ENCODE measurements at regions not wholly inside any gene's neighbourhood (a gene's known extent, or its start where the extent isn't known, plus 50 kb on each side); places are given as distances from the start of the nearest gene placed in this dataset.

DNA sequence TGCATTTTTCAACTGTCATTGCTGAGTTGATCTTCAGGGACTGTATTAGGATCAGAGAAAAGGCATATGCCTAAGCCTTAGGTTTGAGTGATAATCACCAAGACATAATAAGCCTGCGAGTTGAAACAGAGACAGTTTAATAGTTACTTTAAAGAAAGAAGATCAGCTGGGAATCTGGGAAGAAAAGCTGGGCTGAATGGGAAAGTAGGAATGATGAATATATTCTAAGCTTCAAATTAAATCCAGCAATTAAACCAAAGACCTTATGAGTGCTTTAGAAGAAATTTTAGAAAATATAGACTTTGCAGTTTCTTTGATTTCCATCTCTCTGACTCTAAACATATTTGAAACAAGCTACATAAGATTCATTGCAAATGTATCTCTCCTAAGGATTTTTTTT is 222.3 kb downstream of the ENC1 start:
- H3K27ac ChIP-seq: no peak overlapping the region
- H3K36me3 ChIP-seq (ENCODE audit: low read depth, missing control alignments): no peaks in the 10 kb centered on the region
- intact Hi-C loops (cut with DNase I; ENCODE audit: low total_unique reads): no loop called here
- 91 to 94% methylated on average over 1 of the region's 1 CpG for WGBS, 2 donors
- no peaks in the 10 kb centered on the region for H3K9me3 ChIP-seq
- H3K27me3 ChIP-seq: no peaks in the 10 kb centered on the region
- peaks cover 6% of the 10 kb centered on the region for H3K4me1 ChIP-seq
- no peak for DNase-seq
- no peak overlapping the region for H3K4me3 ChIP-seq
- TF ChIP-seq, protein P1, sequence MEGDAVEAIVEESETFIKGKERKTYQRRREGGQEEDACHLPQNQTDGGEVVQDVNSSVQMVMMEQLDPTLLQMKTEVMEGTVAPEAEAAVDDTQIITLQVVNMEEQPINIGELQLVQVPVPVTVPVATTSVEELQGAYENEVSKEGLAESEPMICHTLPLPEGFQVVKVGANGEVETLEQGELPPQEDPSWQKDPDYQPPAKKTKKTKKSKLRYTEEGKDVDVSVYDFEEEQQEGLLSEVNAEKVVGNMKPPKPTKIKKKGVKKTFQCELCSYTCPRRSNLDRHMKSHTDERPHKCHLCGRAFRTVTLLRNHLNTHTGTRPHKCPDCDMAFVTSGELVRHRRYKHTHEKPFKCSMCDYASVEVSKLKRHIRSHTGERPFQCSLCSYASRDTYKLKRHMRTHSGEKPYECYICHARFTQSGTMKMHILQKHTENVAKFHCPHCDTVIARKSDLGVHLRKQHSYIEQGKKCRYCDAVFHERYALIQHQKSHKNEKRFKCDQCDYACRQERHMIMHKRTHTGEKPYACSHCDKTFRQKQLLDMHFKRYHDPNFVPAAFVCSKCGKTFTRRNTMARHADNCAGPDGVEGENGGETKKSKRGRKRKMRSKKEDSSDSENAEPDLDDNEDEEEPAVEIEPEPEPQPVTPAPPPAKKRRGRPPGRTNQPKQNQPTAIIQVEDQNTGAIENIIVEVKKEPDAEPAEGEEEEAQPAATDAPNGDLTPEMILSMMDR (IDR thresholded peaks at IDR 0.05): no peak
- TF ChIP-seq POLR2A (IDR thresholded peaks at IDR 0.05): no peak

DNA sequence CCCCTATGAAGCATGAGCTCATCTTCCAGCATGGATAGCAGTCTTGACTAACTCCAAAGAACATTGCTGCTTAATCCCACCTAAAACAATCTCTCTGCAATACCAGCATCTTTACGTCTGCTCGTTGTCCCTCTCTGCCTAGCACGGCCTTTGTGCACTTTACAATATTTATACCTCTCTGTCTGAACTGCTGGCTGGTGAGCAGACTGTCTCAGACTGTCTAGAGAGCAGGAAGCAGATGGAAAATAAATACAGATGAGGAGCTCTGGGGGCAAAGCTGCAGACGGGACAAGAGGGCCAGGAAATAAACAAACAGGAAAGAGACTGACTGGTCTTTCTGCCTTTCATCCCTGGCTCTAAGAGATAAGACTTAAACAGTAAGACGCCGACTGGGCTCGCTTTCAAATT is 224.8 kb downstream of the ENC1 start:
- intact Hi-C loops (cut with DNase I; ENCODE audit: low total_unique reads): no loop called here
- no peak overlapping the region for H3K4me3 ChIP-seq
- DNase-seq: no peak
- no peaks in the 10 kb centered on the region for H3K27me3 ChIP-seq
- no peaks in the 10 kb centered on the region for H3K36me3 ChIP-seq (ENCODE audit: low read depth, missing control alignments)
- no peak for TF ChIP-seq POLR2A (IDR thresholded peaks at IDR 0.05)
- TF ChIP-seq, protein P1 (IDR thresholded peaks at IDR 0.05): no peak
- peaks cover 16% of the 10 kb centered on the region for H3K4me1 ChIP-seq
- no peaks in the 10 kb centered on the region for H3K9me3 ChIP-seq
- H3K27ac ChIP-seq: no peak overlapping the region
- 41 to 48% methylated on average over 7 of the region's 7 CpGs for WGBS, 2 donors

DNA sequence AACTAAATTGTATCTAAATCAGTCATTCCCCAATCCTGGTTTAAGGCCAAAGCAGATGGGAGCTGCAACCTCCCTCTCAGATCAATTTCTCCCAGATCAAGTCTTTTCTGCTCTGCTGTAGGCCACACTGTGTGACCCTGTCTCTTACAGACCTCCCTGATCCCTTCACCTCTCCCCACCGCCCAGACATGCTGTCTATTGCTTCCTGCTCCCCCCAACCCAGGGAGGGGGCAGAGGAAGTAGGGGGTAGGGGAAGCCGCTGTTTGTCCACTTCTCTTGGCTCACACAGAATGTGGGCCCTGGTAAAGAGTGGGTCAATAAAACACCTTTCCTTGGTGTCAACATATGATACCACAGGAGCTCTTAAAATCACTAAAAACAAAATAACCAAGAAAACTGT is 226.3 kb downstream of the ENC1 start:
- H3K4me3 ChIP-seq: no peak overlapping the region
- no peaks in the 10 kb centered on the region for H3K36me3 ChIP-seq (ENCODE audit: low read depth, missing control alignments)
- DNase-seq: no peak
- WGBS, 2 donors: 87 to 88% methylated on average over 1 to 2 of the region's 2 CpGs
- intact Hi-C loops (cut with DNase I; ENCODE audit: low total_unique reads): no loop called here
- TF ChIP-seq, protein P1 (IDR thresholded peaks at IDR 0.05): no peak
- TF ChIP-seq POLR2A (IDR thresholded peaks at IDR 0.05): no peak
- H3K27me3 ChIP-seq: no peaks in the 10 kb centered on the region
- peaks cover 16% of the 10 kb centered on the region for H3K4me1 ChIP-seq
- no peak overlapping the region for H3K27ac ChIP-seq
- no peaks in the 10 kb centered on the region for H3K9me3 ChIP-seq

DNA sequence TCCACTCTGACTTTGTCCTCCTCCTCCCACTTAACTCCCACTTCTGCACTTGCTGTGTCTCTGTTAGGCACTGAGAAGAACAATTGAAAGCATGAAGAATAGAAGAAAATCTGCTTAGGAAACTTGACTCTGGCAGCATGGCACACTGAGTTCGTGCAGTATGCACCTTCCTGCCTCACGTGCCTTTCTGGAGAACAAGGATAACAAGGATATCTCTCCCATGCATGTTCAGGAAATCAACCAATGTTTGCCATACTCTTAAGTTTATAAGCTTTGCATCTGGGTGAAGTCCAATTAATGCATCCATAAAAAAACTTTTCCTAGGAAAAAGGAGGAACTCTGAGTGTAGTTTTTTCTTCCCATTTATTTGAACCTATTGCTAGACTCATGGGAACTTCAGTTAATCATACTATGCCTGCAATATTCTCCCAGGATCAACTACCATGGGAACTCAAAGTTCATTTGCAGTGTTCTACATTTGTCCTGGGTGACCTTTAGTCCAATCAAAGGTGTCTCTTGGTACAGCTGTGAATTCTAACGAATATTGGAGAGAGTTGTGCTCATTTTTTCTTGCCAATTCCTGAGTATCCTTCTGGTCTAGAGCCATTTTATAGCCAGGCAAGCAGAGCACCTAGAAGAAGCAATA is 227.0 kb downstream of the ENC1 start:
- Histone ChIP-seq H3K4me1 (peaks cover 19% of the 10 kb centered on the region), H3K36me3 (ENCODE audit: low read depth, missing control alignments) (no peaks in the 10 kb centered on the region), H3K9me3 (no peaks in the 10 kb centered on the region), H3K27me3 (no peaks in the 10 kb centered on the region), H3K4me3 (no peak overlapping the region), H3K27ac (no peak overlapping the region)
- 64 to 68% methylated on average over 3 of the region's 3 CpGs for WGBS, 2 donors
- TF ChIP-seq, protein P1 (IDR thresholded peaks at IDR 0.05): no peak
- TF ChIP-seq POLR2A (IDR thresholded peaks at IDR 0.05): no peak
- intact Hi-C loops (cut with DNase I; ENCODE audit: low total_unique reads): no loop called here
- DNase-seq: no peak

DNA sequence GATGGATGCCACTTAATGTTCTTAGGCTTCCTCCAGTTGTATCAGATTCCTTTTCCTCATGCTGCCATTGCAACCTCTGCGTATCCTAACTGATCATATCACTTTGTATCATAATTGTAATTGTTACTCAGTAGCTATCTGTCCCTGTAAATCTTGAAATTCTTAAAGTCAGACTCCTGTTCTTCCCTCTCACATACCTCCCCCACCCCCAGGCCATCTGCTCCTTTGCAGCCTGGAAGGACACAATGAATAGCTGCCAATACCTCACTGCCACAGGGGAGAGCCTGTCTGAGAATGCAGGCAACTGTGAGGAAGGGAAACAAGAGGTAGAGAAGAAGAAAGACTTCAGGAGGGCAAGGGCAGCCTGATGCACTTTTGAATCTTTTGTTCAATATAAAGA is 228.5 kb downstream of the ENC1 start:
- no peak for TF ChIP-seq POLR2A (IDR thresholded peaks at IDR 0.05)
- TF ChIP-seq, protein P1 (IDR thresholded peaks at IDR 0.05): no peak
- no peaks in the 10 kb centered on the region for H3K9me3 ChIP-seq
- H3K4me3 ChIP-seq: no peak overlapping the region
- peak; percentile 54 for DNase-seq
- intact Hi-C loops (cut with DNase I; ENCODE audit: low total_unique reads): no loop called here
- no peaks in the 10 kb centered on the region for H3K36me3 ChIP-seq (ENCODE audit: low read depth, missing control alignments)
- peaks cover 19% of the 10 kb centered on the region for H3K4me1 ChIP-seq
- no peak overlapping the region for H3K27ac ChIP-seq
- WGBS, 2 donors: 0 to 69% methylated on average over 1 of the region's 1 CpG
- no peaks in the 10 kb centered on the region for H3K27me3 ChIP-seq

Measured in testis (tissue), 2 donors.